Thyroid gland (tissue), 4 donors: ENCODE measurements at regions not wholly inside any gene's neighbourhood (a gene's known extent, or its start where the extent isn't known, plus 50 kb on each side); places are given as distances from the start of the nearest gene placed in this dataset.

Experiments used
- POLR2A ChIP-seq, 2 donors: fragments of 450-650 bp; IDR thresholded peaks; one replicate each; pipeline ENCODE4 v1.6.1; 2017; ENCODE audit warnings: antibody characterized with exemption in 2 of 2, mild to moderate bottlenecking in 2 of 2, moderate library complexity in 1 of 2
- TF ChIP-seq, protein P1 (sequence below), 6 experiments: fragments of 200-600 bp in 3 of 6; fragments of 450-650 bp in 3 of 6; sonication (generic) in 3 of 6; IDR thresholded peaks; one replicate each; pipeline ENCODE4 v1.5.1; 2016 to 2019; ENCODE audit warnings: antibody characterized with exemption in 6 of 6, mild to moderate bottlenecking in 2 of 6, inconsistent platforms in 1 of 6, moderate library complexity in 1 of 6

GRCh38 chr5:58019614-58020013 lies 440.3 kb downstream of the PLK2 start:
- TF ChIP-seq, protein P1, sequence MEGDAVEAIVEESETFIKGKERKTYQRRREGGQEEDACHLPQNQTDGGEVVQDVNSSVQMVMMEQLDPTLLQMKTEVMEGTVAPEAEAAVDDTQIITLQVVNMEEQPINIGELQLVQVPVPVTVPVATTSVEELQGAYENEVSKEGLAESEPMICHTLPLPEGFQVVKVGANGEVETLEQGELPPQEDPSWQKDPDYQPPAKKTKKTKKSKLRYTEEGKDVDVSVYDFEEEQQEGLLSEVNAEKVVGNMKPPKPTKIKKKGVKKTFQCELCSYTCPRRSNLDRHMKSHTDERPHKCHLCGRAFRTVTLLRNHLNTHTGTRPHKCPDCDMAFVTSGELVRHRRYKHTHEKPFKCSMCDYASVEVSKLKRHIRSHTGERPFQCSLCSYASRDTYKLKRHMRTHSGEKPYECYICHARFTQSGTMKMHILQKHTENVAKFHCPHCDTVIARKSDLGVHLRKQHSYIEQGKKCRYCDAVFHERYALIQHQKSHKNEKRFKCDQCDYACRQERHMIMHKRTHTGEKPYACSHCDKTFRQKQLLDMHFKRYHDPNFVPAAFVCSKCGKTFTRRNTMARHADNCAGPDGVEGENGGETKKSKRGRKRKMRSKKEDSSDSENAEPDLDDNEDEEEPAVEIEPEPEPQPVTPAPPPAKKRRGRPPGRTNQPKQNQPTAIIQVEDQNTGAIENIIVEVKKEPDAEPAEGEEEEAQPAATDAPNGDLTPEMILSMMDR (IDR thresholded peaks at IDR 0.05): no peak
- TF ChIP-seq POLR2A (IDR thresholded peaks at IDR 0.05): no peak
